ENCODE measurements at regions not wholly inside any gene's neighbourhood (a gene's known extent, or its start where the extent isn't known, plus 50 kb on each side); places are given as distances from the start of the nearest gene placed in this dataset.

GRCh38 chr4:127118681-127119080 is 514.1 kb upstream of the INTU start:
- TF ChIP-seq CTCF (IDR thresholded peaks at IDR 0.05; ENCODE audit: insufficient read depth, low read depth, low read length) (no peak), EZH2 (IDR thresholded peaks at IDR 0.05; ENCODE audit: insufficient read depth, low read length) (no peak)
